ENCODE measurements at regions not wholly inside any gene's neighbourhood (a gene's known extent, or its start where the extent isn't known, plus 50 kb on each side); places are given as distances from the start of the nearest gene placed in this dataset.

GRCh38 chr6:24997905-24998304 is 62.1 kb upstream of the RIPOR2 start:
- Histone ChIP-seq H3K4me3 (no peak overlapping the region), H3K9me3 (ENCODE audit: insufficient read depth, low read depth) (no peaks in the 10 kb centered on the region; the same call in 1 of the 2 replicates), H3K27ac (no peak overlapping the region), H4K20me1 (ENCODE audit: insufficient read depth) (no peaks in the 10 kb centered on the region), H3K36me3 (ENCODE audit: low read depth) (no peaks in the 10 kb centered on the region), H3K4me2 (no peak overlapping the region), H3K27me3 (ENCODE audit: insufficient read depth, low read depth) (no peaks in the 10 kb centered on the region), H3F3A (ENCODE audit: insufficient read depth, low read depth) (peaks cover 13% of the 10 kb centered on the region), H3K9me2 (ENCODE audit: insufficient read depth) (no peaks in the 10 kb centered on the region), H2AFZ (no peak overlapping the region), H3K4me1 (replicated peaks; ENCODE audit: insufficient read depth) (peaks cover 24% of the 10 kb centered on the region), H3K79me2 (ENCODE audit: low read depth) (no peaks in the 10 kb centered on the region)
- ChIA-PET POLR2A (ENCODE audit: unreplicated experiment) (no interaction called here), CTCF (no interaction called here)
- TF ChIP-seq EZH2 (IDR thresholded peaks at IDR 0.05; ENCODE audit: low read depth): no peak
- TF ChIP-seq, protein P1, sequence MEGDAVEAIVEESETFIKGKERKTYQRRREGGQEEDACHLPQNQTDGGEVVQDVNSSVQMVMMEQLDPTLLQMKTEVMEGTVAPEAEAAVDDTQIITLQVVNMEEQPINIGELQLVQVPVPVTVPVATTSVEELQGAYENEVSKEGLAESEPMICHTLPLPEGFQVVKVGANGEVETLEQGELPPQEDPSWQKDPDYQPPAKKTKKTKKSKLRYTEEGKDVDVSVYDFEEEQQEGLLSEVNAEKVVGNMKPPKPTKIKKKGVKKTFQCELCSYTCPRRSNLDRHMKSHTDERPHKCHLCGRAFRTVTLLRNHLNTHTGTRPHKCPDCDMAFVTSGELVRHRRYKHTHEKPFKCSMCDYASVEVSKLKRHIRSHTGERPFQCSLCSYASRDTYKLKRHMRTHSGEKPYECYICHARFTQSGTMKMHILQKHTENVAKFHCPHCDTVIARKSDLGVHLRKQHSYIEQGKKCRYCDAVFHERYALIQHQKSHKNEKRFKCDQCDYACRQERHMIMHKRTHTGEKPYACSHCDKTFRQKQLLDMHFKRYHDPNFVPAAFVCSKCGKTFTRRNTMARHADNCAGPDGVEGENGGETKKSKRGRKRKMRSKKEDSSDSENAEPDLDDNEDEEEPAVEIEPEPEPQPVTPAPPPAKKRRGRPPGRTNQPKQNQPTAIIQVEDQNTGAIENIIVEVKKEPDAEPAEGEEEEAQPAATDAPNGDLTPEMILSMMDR (conservative IDR thresholded peaks at IDR 0.05): no peak
- intact Hi-C loops (cut with micrococcal nuclease; ENCODE audit: unreplicated experiment): no loop called here
- no peak for DNase-seq
- BruUV-seq (replicated peaks): no TSS peak

GRCh38 chr6:25002326-25003091 is 66.7 kb upstream of the RIPOR2 start:
- Histone ChIP-seq H3K4me2 (peak overlapping the region; percentile 52), H3K36me3 (ENCODE audit: low read depth) (no peaks in the 10 kb centered on the region), H3K79me2 (ENCODE audit: low read depth) (no peaks in the 10 kb centered on the region), H3K27me3 (ENCODE audit: insufficient read depth, low read depth) (no peaks in the 10 kb centered on the region), H3K4me1 (replicated peaks; ENCODE audit: insufficient read depth) (peaks cover 33% of the 10 kb centered on the region), H4K20me1 (ENCODE audit: insufficient read depth) (no peaks in the 10 kb centered on the region), H3K27ac (no peak overlapping the region), H3F3A (ENCODE audit: insufficient read depth, low read depth) (peaks cover 32% of the 10 kb centered on the region), H3K9me3 (ENCODE audit: insufficient read depth, low read depth) (no peaks in the 10 kb centered on the region), H3K4me3 (no peak overlapping the region), H2AFZ (no peak overlapping the region), H3K9me2 (ENCODE audit: insufficient read depth) (no peaks in the 10 kb centered on the region)
- TF ChIP-seq, protein P1 (conservative IDR thresholded peaks at IDR 0.05): no peak
- TF ChIP-seq EZH2 (IDR thresholded peaks at IDR 0.05; ENCODE audit: low read depth): no peak
- POLR2A ChIA-PET (ENCODE audit: unreplicated experiment): no interaction called here
- DNase-seq: peak in 1 of 2 experiments; percentile 81
- no TSS peak for BruUV-seq (replicated peaks)
- intact Hi-C loops (cut with micrococcal nuclease; ENCODE audit: unreplicated experiment): no loop called here
- CTCF ChIA-PET: interaction anchor here (0.8 kb wide), 1 partner anchor 15 kb away, joined by 3 read pairs; no protein-coding TSS in a partner anchor

DNA sequence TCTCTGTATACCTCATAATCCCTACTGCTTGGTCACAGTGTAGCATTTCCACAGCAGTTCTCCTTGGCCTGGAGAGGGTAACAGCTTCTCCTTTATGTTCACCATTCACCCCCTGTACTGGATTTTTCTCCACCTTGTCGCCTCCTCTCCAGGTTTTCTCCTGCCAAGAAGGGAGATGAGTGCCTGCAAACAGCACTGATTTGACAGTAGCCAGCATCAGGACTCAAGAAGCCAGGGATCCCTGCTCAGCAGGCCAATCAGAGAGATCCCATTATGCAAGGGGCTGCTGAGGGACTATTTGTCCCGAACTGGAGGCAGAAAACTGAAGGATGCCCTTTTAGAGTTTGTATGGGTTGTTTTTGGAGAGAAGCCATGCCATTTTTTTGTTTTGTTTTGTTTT is 68.6 kb upstream of the RIPOR2 start:
- Histone ChIP-seq H3K27me3 (ENCODE audit: insufficient read depth, low read depth) (no peaks in the 10 kb centered on the region), H3K9me2 (ENCODE audit: insufficient read depth) (no peaks in the 10 kb centered on the region), H3F3A (ENCODE audit: insufficient read depth, low read depth) (peaks cover 34% of the 10 kb centered on the region), H3K4me1 (replicated peaks; ENCODE audit: insufficient read depth) (peaks cover 35% of the 10 kb centered on the region), H3K79me2 (ENCODE audit: low read depth) (no peaks in the 10 kb centered on the region), H3K36me3 (ENCODE audit: low read depth) (no peaks in the 10 kb centered on the region), H4K20me1 (ENCODE audit: insufficient read depth) (no peaks in the 10 kb centered on the region), H3K27ac (no peak overlapping the region), H3K9me3 (ENCODE audit: insufficient read depth, low read depth) (no peaks in the 10 kb centered on the region), H2AFZ (no peak overlapping the region), H3K4me2 (no peak overlapping the region), H3K4me3 (no peak overlapping the region)
- TF ChIP-seq EZH2 (IDR thresholded peaks at IDR 0.05; ENCODE audit: low read depth): no peak
- intact Hi-C loops (cut with micrococcal nuclease; ENCODE audit: unreplicated experiment): no loop called here
- no peak for DNase-seq
- no TSS peak for BruUV-seq (replicated peaks)
- CTCF ChIA-PET: no interaction called here
- POLR2A ChIA-PET (ENCODE audit: unreplicated experiment): no interaction called here

All from PC-9 (cell line).